ENCODE measurements at regions not wholly inside any gene's neighbourhood (a gene's known extent, or its start where the extent isn't known, plus 50 kb on each side); places are given as distances from the start of the nearest gene placed in this dataset.
"Not testable (repeated sequence)": the region's sequence is repeated elsewhere in the genome, so short reads cannot be mapped to it uniquely, and the experiment has no call there.

DNA sequence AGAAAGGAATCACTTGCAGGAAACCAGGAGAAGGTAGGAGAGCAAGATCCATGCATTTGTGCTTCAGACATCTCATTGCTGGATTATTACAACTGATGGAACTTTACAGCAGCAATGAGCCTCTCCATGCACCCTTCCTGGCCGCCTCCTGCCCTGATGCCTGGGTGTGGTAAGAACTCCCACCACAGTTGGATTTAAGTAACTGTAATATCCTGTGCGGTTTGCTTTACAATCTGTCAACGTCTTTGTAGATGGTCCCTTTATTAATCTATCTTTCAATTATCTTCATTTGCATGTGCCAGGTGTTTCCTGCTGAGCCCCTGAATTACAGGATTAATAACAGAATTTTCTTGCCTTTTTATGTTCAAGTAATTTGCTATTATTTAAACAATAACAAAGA lies 1300.5 kb upstream of the TMEM132C start:
- no peak for DNase-seq (ENCODE audit: low spot score)

DNA sequence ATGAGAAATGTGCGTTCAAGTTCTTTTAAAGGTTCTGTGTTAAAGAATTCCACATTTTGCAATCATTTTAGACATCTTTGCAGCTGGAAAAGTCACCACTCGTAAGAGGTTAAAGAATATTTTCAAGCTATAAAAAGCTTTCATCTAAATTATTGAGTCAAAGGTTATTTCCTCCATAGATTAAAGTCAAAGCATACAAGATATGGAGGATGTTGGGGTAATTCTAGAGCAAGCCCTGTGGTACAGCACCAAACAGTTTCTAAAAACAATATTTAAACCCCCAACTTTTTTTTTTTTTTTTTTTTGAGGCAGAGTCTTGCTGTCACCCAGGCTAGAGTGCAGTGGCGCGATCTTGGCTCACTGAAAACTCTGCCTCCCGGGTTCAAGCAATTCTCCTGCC lies 1299.8 kb upstream of the TMEM132C start:
- no peak for DNase-seq (ENCODE audit: low spot score)

DNA sequence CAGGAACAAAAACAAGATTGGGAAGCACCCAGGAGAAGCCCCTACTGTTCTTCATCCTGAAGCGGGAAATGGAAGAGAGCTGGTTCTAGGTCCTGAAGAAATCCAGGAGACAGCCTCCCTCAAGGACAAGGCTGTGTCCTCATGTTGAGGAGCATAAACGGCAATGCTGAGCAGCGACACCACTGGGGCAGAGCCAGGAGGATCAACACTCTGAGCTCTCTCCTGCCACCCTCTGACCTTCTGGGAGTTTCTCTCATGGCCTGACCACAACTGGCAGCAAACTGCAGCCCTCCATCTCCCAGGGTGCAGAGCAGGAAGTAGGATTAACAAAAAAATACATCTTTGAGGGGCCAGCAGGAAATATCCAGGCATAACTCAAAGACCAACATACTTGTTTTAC lies 1292.2 kb upstream of the TMEM132C start:
- DNase-seq (ENCODE audit: low spot score) = no peak

DNA sequence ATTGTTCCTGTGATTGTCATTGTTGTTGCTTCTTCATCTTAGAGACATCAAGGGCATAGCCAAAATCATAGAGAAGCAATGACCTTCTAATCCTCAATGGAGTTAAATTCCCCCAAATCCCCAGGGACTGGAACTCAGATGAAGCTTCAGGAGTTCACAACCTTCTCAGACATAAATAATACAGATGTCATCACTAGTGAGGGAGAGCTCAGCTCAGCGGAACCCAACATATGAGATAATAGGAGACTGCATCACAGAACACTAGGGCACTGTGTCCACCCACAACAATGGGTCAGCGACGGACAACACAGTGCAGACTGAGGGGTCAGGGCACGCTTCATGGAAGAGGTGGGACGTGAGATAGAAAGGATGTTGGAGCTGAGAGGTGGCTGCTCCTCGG lies 1290.4 kb upstream of the TMEM132C start:
- no peak for DNase-seq (ENCODE audit: low spot score)

- not testable (repeated sequence) for DNase-seq (ENCODE audit: low spot score)
Measured at GRCh38 chr12:126979564-126979963, 1287.4 kb upstream of the TMEM132C start.

- DNase-seq (ENCODE audit: low spot score) = no peak
Measured at GRCh38 chr12:126982707-126983106, 1284.3 kb upstream of the TMEM132C start.

DNA sequence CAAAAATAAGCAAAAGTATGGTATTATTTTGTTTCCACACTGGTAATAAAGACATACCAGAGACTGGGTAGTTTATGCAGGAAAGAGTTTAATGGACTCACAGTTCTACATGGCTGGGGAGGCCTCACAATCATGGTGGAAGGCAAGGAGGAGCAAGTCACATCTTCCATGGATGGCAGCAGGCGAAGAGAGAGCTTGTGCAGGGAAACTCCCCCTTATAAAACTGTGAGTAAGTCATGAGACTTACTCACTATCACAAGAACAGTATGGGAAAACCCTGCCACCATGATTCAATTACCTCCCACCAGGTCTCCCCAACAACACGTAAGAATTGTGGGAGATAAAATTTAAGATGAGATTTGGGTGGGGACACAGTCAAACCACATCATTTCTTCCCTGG lies 1283.2 kb upstream of the TMEM132C start:
- not testable (repeated sequence) for DNase-seq (ENCODE audit: low spot score)

GRCh38 chr12:126985663-126986062 lies 1281.3 kb upstream of the TMEM132C start:
- DNase-seq (ENCODE audit: low spot score) = not testable (repeated sequence)

GRCh38 chr12:126989532-126989931 lies 1277.4 kb upstream of the TMEM132C start:
- DNase-seq (ENCODE audit: low spot score) = no peak

- DNase-seq (ENCODE audit: low spot score) = no peak
Measured at GRCh38 chr12:126993898-126994297, 1273.1 kb upstream of the TMEM132C start.

DNA sequence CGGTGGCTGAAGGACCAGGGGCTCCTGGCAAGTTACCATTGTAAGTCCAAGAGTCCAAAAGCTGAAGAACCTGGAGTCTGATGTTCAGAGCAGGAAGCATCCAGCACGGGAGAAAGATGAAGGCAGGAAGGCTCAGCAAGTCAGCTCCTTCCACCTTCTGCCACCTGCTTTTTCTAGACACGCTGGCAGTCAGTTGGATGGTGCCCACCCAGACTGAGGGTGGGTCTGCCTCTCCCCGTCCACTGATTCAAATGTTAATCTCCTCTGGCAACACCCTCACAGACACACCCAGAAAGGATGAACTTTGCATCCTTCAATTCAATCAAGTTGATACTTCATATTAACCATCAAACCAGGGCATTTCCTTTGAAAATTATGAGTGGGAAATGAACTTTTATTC lies 1272.4 kb upstream of the TMEM132C start:
- no peak for DNase-seq (ENCODE audit: low spot score)

DNA sequence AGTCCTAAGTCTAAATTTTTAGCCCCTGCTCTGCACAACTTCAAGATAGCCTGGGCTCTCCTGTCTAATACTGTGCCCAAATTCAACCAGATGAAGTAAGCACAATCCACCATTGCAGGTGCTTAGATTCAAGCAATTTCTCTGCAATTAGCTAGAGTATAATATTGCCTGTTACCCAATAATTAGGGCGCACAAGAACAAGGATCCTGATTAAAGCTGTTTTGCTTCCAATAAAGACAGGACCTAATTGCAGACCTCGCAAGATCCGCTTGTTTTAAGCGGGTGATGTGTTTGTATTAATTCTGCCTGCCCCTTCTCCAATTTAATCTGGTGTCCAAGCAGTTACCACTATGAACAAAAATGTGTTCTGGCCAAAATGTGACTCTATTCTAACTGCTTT lies 1268.9 kb upstream of the TMEM132C start:
- DNase-seq (ENCODE audit: low spot score) = no peak

DNA sequence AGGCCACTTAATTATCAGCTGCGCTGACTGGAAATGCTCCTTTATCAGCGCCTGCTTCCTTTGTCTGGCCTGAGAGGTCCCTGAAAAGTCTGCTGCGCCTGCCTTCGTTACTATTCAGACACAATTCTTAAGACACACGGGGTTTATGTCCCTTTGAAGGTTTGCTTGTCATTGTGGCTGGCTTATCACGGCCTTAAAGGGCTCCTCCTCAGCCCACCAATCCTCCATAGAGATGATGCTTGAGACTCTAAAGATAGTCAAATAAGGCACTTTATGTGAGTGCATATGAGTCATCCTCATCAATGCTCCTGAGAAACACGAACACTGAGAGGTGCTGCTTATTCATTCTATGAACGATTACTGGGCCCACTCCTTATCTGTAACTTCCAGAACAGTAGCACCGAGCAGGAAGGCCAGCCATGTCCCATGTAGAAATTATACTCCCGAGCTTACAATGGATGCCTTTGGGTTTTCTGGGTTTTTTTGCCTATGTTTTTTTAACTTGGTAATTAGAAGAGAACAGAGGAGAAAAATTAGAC lies 1268.2 kb upstream of the TMEM132C start:
- no peak for DNase-seq (ENCODE audit: low spot score)

DNA sequence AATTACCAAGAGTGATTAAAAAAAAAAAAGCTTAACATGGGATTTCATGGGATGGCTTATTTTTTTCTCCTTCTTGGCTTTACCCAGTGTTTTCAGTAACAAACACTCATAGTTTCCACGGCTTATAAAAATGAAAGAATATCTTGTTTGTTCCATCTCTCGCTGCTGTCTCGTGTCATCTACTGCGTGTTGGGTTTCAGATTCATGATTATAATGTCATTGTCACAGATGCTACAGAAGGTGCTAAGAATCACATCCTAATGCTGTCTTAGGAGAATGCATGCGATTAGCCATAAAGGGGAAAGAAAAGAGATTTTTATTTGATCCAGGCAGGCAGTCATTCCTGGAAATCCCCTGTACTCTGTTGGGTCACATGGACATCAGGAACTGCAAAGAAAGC lies 1267.6 kb upstream of the TMEM132C start:
- DNase-seq (ENCODE audit: low spot score) = no peak

DNA sequence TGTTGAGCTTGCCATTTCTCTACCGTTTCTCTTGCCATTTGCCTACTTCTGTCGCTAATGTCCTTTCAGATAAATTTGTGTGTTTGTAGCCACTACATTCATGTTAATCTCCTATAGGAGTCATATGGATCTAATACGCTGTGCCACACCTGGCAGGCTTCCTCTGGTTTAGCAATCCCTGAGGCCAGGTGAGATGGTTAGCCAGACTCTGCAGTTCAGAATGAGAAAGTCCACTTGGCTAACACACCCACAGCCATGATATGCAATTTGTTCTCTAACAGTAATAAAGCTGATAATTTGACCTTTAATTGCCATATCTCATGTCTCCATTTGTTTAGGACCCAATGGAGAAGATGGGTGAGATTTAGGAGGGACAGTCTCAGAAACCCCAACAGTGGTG lies 1261.6 kb upstream of the TMEM132C start:
- DNase-seq (ENCODE audit: low spot score) = no peak

DNA sequence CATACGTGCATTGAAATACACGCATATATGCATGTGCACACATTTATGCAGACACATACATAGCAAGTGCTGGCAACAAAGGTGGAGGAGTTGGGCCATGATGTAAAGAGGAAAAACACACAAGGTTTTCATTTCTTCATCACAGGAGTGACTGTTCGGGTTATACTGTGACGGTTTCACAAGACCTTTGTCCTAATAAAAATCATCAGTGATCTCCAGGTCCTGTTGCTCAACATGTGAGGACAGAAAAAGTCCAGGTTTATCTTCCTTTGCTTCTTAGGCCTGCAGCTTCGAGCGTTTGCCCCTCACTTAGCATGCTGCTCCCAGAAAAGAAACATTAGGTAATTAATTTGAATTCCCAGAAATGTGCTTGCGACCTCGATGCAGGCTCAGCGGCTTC lies 1260.0 kb upstream of the TMEM132C start:
- no peak for DNase-seq (ENCODE audit: low spot score)

GRCh38 chr12:127008755-127009403 lies 1258.1 kb upstream of the TMEM132C start:
- no peak for DNase-seq (ENCODE audit: low spot score)

- DNase-seq (ENCODE audit: low spot score) = no peak
Measured at GRCh38 chr12:127012109-127012508, 1254.9 kb upstream of the TMEM132C start.

DNA sequence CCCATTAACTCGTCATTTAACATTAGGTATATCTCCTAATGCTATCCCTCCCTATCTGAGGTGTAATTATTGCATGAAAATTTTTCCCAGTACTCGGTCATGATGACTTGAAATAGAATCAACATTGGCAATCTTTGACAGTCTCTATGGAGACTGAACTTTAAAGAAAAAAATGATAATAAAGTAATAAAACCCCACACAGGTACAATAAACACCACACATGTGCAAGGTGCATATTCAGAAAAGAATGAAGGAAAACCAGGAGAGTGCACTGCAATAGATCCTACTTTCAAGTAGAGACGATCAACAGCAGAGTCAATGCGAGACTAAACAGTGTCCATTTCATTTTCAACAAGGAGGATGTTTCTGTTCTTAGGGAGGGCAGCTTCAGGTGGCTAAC lies 1253.8 kb upstream of the TMEM132C start:
- no peak for DNase-seq (ENCODE audit: low spot score)

GRCh38 chr12:127014079-127014478 lies 1252.9 kb upstream of the TMEM132C start:
- DNase-seq (ENCODE audit: low spot score) = no peak

- no peak for DNase-seq (ENCODE audit: low spot score)
Measured at GRCh38 chr12:127024791-127025190, 1242.2 kb upstream of the TMEM132C start.

DNA sequence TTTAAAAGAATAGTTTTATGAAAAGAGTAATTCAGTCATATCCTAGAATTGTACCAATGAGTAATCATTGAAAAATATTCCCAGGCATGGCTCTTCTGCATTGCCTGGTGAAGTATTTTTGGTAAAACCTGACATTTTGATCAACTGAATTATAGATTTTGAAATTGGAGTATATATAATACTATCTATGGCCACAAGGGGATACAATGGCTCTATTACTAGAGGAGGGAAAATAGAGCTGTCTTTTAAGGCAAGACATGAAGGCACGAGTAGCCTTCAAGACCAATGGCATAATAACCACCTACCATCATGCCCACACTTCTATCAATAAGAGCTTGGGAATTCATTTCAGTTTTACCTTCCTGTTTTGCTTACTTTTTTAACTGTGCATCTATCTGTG lies 1241.4 kb upstream of the TMEM132C start:
- DNase-seq (ENCODE audit: low spot score) = no peak

DNA sequence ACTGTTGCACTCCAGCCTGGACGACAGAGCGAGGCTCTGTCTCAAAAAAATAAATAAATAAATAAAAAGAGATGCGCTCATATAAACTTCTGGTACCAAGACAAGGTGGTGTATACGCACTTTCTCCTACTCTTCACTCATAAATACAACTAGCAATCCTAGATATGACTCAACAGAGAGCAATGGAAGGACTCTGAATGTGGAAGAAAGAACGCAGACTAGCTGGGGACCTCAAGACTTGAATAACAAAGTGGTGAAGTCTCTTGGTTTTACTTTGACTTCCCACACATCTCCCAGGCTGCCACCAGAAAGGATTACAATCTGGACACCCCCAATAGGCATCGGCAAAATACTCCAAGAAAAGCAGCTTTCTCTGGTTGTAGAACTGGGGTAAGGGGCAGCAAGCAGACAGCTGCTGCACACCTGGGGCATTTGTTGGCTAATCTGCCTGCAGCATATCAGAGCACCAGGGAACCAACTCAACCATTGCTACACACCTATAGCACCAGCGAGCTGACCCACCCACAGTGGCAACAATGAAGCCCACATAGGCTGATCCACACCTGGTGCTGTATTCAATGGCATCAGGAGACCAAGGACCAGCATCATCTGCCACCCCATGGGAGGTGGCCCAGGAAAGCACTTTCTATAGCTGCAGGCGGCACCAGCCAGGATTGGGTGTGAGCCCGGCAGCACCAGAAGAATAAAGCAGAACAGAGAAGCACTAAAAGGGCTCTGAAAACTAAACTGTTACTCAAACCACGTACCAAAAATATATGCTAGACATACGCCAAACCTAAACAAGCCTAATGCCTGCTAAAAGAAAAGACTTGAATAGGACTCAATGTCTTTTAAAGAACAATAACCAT lies 1231.7 kb upstream of the TMEM132C start:
- no peak for DNase-seq (ENCODE audit: low spot score)
